Activated naive CD4-positive, alpha-beta T cell treated with anti-CD3 and anti-CD28 coated beads, Interleukin-2, amount 50 U/mL, for 72 hours (primary cell): ENCODE measurements at regions not wholly inside any gene's neighbourhood (a gene's known extent, or its start where the extent isn't known, plus 50 kb on each side); places are given as distances from the start of the nearest gene placed in this dataset.

Source experiments
- ATAC-seq, 2 donors: fragments of 150-1000 bp; cut with Tn5 transposase; 2 replicates each; pipeline ENCODE4 v1.10.0; 2021; ENCODE audit warnings: mild to moderate bottlenecking in 2 of 2, moderate library complexity in 2 of 2
- DNase-seq, 2 donors: peaks; one replicate each; pipeline ENCODE4 v3.0.0; 2021 to 2022; ENCODE audit warnings: low spot score in 2 of 2
- H3K27ac Mint-ChIP-seq, 2 donors: one replicate each; pipeline ENCODE4 v1.8.0; 2022; ENCODE audit warnings: mild to moderate bottlenecking in 2 of 2, mixed read lengths in 2 of 2
- H3K36me3 Mint-ChIP-seq, 2 donors: one replicate each; pipeline ENCODE4 v1.8.0; 2022; ENCODE audit warnings: mixed read lengths in 2 of 2
- H3K9me3 Mint-ChIP-seq, 2 donors: one replicate each; pipeline ENCODE4 v1.8.0; 2022; ENCODE audit warnings: mixed read lengths in 2 of 2

DNA sequence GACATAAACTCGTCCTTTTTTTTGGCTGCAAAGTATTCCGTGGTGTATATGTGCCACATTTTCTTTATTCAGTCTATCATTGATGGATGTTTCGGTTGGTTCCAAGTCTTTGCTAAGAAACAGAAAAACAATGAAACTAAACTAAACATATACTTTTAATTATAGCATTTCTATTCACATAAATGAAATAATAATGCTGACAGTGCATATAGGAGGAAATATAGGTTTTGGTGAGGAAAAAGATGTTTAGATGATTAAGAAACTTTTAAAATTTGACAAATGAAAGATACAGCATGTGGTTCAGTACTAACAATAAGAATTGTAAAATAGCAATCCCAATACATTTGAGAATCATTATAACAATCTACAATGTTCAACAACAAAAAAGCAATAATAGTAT is 1094.5 kb upstream of the CDH6 start:
- peaks cover 24 to 25% of the 10 kb centered on the region in 2 donors for H3K9me3 Mint-ChIP-seq
- ATAC-seq, result no peak
- H3K36me3 Mint-ChIP-seq, result no peaks in the 10 kb centered on the region
- H3K27ac Mint-ChIP-seq, result no peak overlapping the region
- no peak for DNase-seq

DNA sequence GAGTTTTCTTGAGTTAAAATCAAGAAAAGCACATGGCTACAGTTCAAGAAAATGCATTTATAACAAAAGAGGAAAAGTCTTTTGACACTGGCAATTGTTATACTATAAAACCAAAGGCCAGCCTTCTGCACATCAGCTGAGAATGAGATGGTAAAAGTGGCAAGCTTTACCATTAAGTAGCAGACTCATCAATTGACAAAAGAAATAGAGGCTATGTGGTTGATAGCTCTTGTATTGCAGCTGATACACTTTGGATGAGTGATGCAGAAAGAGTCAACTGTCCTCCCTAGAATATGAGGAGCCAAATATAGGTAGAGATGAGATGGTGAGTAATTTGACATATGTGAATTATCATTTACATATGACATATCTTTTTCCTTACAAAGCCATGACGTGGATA is 1100.9 kb upstream of the CDH6 start:
- no peak for DNase-seq
- H3K9me3 Mint-ChIP-seq, result peaks cover 20 to 24% of the 10 kb centered on the region in 2 donors
- peaks cover 0 to 2% of the 10 kb centered on the region in 2 donors for H3K36me3 Mint-ChIP-seq
- no peak for ATAC-seq
- no peak overlapping the region for H3K27ac Mint-ChIP-seq

DNA sequence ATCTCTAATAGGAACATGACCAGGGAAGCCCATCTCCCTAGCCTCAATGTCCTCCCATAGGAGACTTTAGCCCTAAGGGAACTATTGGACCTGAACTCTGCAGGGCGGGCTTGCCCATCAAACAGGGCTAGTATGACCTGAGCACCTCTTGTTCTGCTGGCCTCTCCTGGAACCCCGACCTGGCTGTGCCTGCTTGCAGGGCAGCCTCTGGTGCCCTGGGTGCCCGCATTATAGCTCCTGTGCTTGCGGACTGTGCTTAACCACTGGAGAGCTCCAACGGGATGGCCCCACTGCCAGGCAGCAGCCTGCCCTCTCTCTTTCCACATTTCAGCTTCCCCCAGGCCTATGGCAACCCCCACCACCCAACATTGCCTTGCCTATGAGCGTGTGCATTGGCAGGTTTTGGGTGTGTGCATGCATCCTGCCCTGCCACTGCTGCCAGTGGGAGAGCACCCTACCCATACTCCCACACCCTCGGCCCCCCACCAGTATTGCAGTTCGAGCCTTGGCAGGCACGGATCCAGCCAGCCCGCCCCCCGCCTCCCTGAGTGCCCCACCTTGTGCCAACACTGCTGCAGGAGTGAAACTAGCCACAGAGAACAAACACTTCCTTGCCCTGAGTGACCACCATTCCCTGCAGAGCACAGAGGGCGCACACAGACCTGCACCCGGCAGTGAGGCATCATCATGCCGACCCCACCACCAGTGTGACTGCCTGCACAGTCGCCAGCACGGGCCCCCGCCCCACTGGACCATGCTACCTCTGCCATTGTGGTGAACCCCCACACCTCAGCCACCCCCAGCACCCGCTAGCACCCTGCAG is 1123.8 kb upstream of the CDH6 start:
- ATAC-seq, result no peak
- Mint-ChIP-seq H3K9me3 (peaks cover 21 to 24% of the 10 kb centered on the region in 2 donors), H3K27ac (no peak overlapping the region), H3K36me3 (peaks cover 0 to 13% of the 10 kb centered on the region in 2 donors)
- DNase-seq, result no peak

DNA sequence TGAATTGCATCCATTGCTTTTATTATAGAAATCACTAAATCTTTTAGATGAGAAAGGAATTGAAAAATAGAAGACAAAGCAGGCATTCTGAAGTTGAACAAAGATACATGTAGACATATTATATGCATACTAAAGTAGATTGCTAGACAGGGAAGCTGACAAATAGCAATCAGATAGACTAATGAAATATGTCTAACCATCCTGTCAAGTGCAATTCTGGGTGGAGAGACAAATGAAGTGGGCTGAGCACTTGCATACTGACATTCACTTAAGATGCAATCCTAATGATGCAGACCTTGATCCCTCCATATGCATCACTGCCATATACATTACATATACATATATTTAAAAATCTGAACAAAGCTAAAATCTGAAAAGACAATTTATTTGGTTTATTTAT is 1130.0 kb upstream of the CDH6 start:
- Mint-ChIP-seq H3K27ac (no peak overlapping the region), H3K9me3 (peaks cover 5 to 7% of the 10 kb centered on the region in 2 donors), H3K36me3 (no peaks in the 10 kb centered on the region)
- DNase-seq, result no peak
- ATAC-seq, result no peak

DNA sequence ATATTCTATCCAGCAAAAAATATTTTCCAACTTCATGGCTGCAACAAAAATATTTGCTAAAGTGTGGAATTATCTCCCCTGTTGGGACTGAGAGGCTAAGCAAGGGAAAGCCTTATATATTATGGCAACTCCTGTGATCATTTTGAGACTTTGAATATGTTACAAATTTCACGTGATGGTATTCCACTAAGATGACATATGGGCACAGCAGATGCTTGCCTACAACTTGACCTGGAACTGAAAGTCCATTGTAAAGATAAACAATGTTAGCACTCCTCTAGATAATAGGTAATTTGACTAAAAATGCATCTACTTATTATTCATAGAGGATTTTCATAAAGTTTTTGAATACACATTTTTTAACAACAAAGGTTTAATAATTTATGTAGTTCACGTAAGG is 1141.5 kb upstream of the CDH6 start:
- no peak for DNase-seq
- Mint-ChIP-seq H3K27ac (no peak overlapping the region), H3K36me3 (no peaks in the 10 kb centered on the region), H3K9me3 (peaks cover 13 to 20% of the 10 kb centered on the region in 2 donors)
- no peak for ATAC-seq

DNA sequence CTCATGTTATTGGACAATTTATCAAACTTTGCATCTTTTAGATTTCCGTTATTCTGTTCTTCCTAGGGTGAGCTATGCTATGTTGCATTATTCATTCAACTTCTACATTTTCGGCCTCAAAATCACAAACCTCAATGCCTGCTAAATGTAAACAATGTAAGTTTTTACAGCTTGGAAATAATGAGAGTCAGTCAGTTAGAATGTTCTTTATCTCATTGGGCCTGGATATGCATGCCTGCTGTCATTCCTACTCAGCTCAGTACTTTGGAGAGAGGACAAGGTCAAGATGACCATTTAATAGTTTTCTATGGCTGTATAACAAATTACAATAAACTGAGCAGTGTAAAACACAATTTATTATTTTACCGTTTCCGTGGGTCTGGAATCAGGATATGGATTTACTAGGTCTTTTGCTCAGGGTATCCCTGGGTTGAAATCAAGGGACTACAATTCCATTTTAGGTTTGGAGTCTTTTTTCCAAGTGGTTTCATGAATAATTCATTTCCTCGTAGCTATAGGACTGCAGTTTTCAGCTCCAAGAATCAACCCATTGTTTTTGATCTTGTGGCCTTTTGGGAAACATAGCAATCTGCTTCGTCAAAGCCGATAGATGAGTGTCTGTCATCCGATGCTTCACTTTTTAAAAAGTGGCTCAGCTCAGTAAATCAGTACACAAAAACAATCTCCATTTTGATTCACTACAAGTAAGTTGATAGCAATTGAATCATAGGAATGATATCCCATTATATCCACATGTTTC is 1143.2 kb upstream of the CDH6 start:
- Mint-ChIP-seq H3K36me3 (no peaks in the 10 kb centered on the region), H3K9me3 (peaks cover 8 to 23% of the 10 kb centered on the region in 2 donors), H3K27ac (no peak overlapping the region)
- DNase-seq (no peak), ATAC-seq (no peak)

DNA sequence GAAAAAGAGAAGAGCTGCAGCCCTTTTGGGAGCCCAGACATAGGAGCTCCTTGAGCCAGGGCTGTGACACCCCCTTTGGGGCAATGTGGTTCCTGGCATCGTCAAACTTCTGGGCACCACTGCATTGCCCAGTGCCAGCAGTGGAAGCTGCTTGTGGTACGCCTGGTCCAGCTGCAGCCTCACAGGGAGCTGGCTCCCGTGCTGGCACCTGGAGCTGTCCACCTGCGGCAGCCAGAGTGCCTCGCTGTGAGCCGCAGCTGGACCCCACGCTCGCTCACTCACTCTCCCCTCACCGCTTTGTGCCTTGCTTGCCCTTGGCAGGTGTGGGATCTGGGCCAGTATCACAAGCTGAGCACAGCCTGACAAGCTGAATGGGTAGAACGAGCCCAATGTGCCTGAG is 1150.8 kb upstream of the CDH6 start:
- no peak overlapping the region for H3K27ac Mint-ChIP-seq
- ATAC-seq (no peak), DNase-seq (no peak)
- H3K9me3 Mint-ChIP-seq, result peaks cover 15 to 16% of the 10 kb centered on the region in 2 donors
- H3K36me3 Mint-ChIP-seq, result no peaks in the 10 kb centered on the region

DNA sequence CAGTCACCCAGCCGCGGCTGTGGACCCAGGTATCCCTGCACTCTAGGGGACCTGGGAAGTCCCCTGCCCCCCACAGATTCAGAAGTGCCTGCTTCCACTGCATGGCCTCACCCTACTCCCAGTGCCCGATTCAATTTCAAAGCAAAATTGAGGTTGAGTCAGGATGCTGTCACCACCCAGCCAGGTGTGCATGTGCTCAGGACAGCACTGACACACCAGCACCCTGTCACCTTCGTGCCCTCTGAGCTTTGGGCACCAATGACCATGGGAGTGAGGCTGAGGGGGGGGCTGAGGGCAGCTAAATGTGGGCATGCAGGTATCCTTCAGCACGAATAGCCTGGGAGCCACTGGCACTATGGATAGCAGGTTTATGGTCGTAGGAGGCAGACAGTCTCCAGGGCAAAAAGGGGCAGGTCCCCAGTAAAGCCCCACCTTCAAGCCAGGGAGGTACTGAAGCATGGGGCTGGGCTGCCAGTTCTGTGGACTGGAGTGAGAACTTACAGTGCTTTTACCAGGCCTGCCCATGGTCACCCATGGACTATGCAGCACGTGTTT is 1151.6 kb upstream of the CDH6 start:
- Mint-ChIP-seq H3K27ac (no peak overlapping the region), H3K9me3 (peaks cover 9 to 11% of the 10 kb centered on the region in 2 donors), H3K36me3 (no peaks in the 10 kb centered on the region)
- no peak for ATAC-seq
- DNase-seq, result no peak

DNA sequence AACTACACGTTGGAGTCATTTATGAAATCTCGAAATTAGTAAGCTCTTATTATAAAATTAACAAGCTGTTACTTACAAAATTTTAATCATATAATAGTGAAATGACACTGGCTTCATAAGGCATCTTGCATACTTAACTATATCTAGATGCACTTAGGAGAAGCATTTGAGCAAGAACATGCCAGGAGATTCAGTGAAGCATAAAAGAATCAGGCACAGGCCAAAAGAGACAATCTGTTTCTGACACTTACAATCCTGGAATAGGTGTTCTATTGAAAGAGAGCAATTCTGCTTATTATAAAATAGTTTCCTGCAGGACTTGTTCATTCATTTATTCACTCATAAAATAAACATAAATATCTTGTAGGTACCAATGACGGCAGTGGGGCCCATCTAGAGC is 1152.2 kb upstream of the CDH6 start:
- DNase-seq (no peak), ATAC-seq (no peak)
- Mint-ChIP-seq H3K27ac (no peak overlapping the region), H3K9me3 (peaks cover 8 to 11% of the 10 kb centered on the region in 2 donors), H3K36me3 (no peaks in the 10 kb centered on the region)

DNA sequence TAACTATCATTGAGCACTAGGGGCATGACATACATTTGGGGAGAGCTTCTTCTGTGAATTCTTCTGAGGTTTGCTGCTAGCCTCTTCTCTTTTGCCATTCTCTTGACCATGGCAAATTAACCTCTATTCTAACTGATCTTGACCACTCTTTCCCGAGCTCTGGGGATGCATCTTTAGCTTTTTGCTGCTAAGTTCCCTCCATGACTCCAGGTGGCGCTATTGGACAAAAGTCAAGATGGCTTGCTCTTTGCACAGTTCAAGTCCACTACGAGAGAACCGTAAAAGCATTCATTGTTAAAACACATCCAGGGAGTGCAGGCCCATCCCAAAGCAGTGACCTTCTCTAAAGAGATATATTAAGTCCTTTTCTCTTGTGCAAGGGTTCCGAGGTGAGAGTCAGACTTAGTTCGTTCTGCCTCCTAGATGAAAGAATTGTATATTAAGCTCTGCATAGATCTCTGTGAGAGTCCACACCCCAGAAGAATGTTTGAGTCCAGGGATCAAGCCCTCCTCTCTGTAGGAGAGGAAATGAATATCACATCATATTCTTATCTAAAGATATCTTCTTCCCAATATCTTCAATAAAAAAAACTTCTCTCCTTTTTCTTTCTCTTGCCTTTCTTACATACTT is 1152.9 kb upstream of the CDH6 start:
- ATAC-seq (no peak), DNase-seq (peak in 1 of 2 donors; percentile 17)
- peaks cover 10 to 11% of the 10 kb centered on the region in 2 donors for H3K9me3 Mint-ChIP-seq
- no peaks in the 10 kb centered on the region for H3K36me3 Mint-ChIP-seq
- no peak overlapping the region for H3K27ac Mint-ChIP-seq

DNA sequence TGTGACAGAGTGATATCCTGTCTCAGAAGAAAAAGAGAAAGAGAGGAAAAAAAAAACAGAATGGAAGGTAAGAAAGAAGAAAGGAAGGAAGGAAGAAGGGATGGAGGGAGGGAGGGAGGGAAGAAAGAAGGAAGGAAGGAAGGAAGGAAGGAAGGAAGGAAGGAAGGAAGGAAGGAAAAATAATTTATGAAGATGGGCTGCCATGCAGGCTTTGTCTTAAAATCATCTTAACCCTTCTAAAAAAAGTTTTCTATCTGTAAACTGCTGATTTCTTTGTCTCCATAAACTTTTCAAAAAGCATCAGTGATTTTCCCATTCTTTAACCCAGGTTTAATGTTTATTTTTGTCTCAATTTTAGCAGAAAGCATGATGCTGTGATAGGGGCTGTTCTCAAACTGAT is 1154.1 kb upstream of the CDH6 start:
- ATAC-seq (no peak), DNase-seq (no peak)
- H3K27ac Mint-ChIP-seq, result no peak overlapping the region
- no peaks in the 10 kb centered on the region for H3K36me3 Mint-ChIP-seq
- peaks cover 15 to 16% of the 10 kb centered on the region in 2 donors for H3K9me3 Mint-ChIP-seq

DNA sequence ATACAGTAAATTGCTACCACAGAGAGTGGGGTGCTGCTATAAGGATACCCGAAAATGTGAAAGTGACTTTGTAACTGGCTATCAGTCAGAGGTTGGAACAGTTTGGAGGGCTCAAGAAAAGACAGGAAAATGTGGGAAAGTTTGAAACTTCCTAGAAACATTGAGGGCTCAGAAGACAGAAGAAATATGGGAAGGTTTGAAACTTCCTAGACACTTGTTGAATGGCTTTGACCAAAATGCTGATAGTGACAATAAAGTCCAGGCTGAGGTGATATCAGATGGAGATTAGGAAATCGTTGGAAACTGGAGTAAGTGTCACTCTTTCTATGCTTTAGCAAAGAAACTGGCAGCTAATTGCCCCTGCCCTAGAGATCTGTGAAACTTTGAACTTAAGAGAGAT is 1158.6 kb upstream of the CDH6 start:
- H3K36me3 Mint-ChIP-seq, result no peaks in the 10 kb centered on the region
- DNase-seq (no peak), ATAC-seq (no peak)
- H3K9me3 Mint-ChIP-seq, result peaks cover 12% of the 10 kb centered on the region in 2 donors
- no peak overlapping the region for H3K27ac Mint-ChIP-seq

DNA sequence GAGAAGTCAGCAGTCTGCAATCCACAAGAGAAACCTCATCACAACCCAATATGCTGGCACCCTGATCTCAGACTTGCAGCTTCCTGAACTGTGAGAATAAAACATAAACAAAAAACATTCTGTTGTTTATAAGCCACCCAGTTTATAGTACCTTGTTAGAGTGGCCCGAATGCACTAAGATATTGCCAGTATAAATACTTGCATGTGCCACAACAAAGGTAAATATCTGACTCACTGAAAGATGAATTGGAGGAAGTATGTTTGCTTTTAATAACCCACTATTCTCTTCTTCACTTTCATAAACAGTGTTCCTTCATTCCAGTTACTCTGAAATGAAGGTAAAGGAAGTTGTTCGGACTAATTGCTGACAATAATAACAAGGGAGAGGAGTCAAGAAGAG is 1163.4 kb upstream of the CDH6 start:
- no peak overlapping the region for H3K27ac Mint-ChIP-seq
- ATAC-seq, result no peak
- DNase-seq, result no peak
- H3K36me3 Mint-ChIP-seq, result no peaks in the 10 kb centered on the region
- H3K9me3 Mint-ChIP-seq, result peaks cover 6 to 8% of the 10 kb centered on the region in 2 donors

DNA sequence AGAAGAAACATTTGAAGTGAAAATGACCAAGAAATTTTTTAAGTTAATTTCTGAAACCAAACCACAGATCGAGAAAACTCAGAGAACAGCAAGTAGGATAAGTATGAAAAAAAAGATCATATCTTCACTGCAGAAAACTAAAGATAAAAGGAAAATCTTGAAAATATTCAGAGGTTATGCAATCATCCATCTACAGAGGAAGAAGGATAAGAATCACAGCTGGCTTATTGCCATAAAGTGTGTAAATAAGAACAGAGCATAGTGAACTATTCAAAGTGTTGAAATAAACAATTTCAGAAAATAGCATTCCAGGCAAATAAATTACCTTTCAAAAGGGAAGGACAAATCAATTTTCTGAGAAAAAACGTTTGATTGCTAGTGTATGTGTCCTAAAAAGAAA is 1191.7 kb upstream of the CDH6 start:
- H3K27ac Mint-ChIP-seq, result no peak overlapping the region
- no peaks in the 10 kb centered on the region for H3K36me3 Mint-ChIP-seq
- DNase-seq (no peak), ATAC-seq (no peak)
- H3K9me3 Mint-ChIP-seq, result peaks cover 16 to 35% of the 10 kb centered on the region in 2 donors

DNA sequence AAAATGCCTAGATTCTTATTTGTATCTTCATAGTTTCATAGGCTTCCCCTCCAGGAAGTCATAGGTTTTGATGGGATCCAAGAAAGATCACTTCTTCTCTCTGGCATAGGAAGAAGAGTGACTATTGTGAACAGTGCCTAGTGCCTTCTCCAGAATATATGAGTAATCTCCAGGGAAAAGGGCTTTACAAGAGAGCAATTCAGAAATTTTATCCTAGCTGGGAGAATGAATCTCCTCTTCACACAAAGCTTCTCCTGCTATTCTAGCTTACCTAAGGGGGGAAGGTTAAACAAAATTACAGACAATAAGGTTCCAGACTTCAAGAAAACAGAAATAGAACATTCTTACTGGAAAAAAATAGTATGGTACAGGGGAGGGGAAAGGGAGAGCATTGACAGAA is 1193.3 kb upstream of the CDH6 start:
- no peak for ATAC-seq
- no peak overlapping the region for H3K27ac Mint-ChIP-seq
- peaks cover 16 to 28% of the 10 kb centered on the region in 2 donors for H3K9me3 Mint-ChIP-seq
- DNase-seq, result no peak
- H3K36me3 Mint-ChIP-seq, result no peaks in the 10 kb centered on the region

DNA sequence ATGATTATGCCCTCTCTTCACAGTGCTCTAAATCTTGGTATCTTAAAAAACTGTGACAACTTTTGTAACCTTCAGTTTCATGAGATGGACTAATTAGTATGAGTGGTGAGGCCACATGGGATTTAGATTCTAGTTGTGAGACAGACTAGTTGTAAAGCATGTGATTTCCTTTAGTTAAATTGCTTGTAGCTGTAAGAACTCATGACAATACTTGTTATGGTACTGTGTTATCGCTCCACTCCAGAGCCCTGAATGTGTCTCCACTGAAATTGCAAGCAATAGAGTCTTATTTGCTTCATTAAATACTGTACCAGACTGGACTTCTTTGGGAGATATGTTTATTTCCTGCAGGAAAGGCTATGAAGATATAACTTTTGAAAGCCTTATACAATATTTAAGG is 1198.3 kb upstream of the CDH6 start:
- Mint-ChIP-seq H3K9me3 (peaks cover 7 to 30% of the 10 kb centered on the region in 2 donors), H3K27ac (no peak overlapping the region), H3K36me3 (no peaks in the 10 kb centered on the region)
- DNase-seq (no peak), ATAC-seq (no peak)

DNA sequence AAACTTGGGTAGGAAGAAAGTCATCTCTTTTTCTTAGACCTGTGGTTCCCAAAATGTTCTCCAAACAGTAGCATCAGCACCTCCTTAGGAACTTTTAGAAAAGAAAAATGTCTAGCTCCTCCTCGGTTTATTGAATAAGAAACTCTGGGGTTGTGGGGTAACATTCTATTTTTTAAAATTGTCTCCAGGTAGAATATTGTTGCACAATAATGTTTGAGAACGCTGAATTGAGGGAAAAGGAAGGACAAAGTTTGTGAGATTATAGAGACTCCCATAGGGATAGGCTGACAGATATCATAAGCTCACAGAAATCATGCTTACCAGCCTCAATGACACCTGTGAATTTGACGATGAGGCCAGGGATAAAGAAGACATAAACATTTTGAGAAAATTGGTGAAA is 1199.0 kb upstream of the CDH6 start:
- ATAC-seq (no peak), DNase-seq (no peak)
- H3K27ac Mint-ChIP-seq, result no peak overlapping the region
- H3K9me3 Mint-ChIP-seq, result peaks cover 7 to 33% of the 10 kb centered on the region in 2 donors
- no peaks in the 10 kb centered on the region for H3K36me3 Mint-ChIP-seq
